ENCODE measurements at regions not wholly inside any gene's neighbourhood (a gene's known extent, or its start where the extent isn't known, plus 50 kb on each side); places are given as distances from the start of the nearest gene placed in this dataset.
"Not testable (repeated sequence)": the region's sequence is repeated elsewhere in the genome, so short reads cannot be mapped to it uniquely, and the experiment has no call there.

DNA sequence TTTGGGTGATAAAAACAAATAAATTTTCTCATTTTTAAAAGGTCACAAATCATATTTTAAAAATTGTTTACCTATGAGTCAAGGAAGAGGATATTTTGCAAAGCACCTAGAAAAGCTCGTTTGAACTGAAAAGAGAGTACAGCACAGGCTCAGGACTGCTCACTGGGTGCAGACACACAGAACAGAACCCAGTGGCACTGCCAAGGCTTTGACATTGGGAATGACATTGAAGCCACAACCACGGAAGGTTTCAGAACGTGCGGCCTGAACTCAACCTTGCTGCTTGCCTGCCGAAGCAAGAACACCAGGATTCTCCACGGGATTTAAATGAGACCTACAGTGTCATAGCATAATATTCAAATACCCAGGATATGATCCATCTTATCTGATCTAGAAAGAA is 597.1 kb upstream of the B3GAT1 start:
- DNase-seq, result no peak

DNA sequence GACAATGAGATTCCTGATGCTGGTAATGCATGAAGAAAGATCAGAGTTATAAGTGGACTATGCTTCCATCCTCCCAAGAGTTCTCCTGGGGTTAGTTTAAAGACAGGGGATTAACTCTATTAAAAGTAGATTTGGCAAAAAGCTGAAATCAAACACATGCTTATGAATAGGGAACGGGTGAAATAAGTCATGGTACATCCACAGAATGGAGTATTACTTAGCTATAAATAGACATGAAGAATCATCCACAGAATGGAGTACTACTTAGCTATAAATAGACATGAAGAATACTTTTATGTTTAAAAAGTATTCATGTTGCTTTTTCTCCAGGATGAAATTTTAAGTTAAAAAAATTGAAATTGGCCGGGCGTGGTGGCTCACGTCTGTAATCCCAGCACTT is 596.4 kb upstream of the B3GAT1 start:
- no peak for DNase-seq

DNA sequence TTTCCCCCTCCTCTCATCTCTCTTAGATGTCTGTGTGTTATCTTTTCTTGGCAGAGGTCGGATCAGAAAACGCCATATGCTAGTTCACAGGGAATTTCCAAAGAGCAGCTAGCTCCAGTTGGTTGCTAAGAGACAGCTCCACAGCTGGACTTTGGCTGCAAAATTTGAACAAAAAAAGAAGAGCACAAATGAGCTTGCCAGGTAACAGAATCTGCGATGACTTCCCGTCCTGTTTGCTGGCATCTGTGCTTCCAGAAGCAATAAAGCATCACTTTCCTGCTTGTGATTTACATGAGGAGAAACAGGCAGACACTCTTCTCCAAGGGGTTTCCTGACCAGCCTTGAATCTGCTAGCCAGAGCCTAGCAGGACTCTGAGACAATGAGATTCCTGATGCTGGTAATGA is 596.0 kb upstream of the B3GAT1 start:
- DNase-seq, result no peak

DNA sequence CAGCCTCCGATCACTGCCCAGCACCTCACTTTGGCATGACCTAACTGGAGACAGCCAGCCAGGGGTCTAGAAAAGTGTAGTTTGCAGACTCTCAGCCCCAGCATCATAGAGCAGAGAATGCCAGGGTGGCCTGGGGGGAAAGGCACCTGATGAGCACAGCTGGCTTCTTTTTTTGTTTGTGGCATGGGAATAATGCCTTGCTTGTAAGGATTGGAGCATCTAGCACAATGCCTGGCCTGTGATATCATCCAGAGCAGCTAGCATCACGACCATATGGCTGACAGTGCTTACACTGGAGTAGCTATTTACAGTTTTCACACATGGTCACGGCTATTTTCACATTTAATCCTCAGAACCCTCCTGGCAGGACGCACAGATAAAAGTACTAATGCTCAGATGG is 594.8 kb upstream of the B3GAT1 start:
- no peak for DNase-seq

DNA sequence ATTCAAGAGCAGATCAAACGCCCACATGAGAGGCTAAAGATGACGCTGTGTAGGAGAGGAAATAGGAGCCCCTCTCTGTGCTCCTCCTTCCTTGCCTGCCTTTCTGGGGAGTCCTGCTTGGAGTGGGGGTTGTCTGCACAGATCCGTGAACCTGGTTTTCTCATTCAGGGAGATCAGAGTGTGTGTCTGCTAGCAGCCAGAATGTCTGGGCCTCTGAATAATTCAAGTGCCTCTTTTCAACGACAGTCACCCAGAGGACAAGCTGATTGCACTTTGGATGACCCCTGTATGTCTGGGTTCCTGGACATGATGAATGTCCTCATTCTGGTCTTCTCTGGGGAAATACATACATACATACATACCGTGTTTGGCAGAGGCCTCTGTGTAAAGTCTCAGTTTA is 592.5 kb upstream of the B3GAT1 start:
- DNase-seq, result no peak

DNA sequence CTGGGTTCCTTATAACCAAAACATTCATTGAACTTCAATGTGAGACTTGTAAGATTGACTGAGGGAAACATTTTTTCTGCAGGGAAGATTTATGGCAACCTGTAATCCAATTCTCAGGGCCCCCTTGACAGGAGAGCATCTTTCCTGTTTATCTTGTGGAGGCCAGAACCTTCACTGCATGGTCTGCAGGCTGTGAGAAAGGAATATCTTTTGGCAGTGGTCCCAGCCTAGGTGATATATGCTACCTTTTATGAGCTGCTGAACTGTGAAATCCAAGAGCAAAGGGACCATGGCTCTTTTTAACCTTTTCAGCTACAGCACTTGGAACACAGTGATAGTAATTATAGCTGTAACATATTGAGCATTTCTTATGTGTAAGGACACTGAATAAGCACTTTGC is 590.2 kb upstream of the B3GAT1 start:
- DNase-seq, result no peak

DNA sequence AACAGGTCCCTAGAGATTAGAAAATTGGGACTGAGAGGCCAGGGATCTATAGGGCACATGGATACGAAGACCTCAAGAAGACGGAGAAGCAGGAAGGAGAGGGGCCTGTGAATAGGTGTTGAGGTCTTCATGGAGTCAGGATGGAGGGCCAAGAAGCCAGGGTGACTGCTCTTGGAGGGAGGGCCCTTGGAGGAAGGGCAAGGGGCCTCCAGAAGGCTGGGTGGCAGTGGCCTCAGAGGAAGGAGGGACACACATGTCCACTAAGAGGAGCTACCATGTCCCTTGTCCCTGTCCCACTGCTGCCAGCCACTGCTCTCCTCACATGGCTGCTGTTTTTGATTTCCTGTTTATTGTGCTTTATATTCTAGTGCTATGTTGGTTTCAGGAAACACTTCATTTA is 589.5 kb upstream of the B3GAT1 start:
- no peak for DNase-seq

DNA sequence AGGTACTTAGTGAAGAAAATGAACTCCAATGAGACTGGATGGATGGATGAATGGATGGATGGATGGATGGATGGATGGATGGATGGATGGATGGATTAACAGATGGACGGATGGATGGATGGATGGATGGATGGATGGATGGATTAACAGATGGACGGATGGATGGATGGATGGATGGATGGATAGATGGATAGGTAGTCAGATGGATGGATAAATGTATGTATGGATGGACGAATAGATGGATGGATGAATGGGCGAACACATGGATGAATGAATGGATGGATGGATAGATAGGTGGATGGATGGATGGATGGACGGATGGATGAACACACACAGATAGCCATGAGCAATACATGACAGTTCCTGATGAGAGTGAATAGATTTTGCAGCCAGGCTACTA is 589.0 kb upstream of the B3GAT1 start:
- not testable (repeated sequence) for DNase-seq

DNA sequence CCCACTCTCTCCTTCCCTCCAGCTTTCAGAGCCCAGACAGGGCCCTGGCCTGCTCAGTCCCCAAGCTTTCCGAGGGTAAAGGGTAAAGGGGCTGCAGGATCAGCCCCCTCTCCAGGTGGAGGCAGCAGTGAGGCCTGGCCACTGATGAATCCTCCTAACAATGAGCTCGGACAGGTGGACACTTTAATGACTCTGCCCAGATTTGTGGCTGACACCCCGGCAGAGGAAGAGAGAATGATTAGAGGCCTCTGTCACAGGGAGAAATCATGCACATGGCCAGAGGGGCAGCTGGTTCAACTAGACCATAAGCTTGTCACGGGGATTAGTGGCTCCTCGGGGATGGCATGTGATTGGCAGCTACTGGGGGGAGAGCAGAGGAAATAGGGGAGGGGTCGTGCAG is 587.5 kb upstream of the B3GAT1 start:
- no peak for DNase-seq

DNA sequence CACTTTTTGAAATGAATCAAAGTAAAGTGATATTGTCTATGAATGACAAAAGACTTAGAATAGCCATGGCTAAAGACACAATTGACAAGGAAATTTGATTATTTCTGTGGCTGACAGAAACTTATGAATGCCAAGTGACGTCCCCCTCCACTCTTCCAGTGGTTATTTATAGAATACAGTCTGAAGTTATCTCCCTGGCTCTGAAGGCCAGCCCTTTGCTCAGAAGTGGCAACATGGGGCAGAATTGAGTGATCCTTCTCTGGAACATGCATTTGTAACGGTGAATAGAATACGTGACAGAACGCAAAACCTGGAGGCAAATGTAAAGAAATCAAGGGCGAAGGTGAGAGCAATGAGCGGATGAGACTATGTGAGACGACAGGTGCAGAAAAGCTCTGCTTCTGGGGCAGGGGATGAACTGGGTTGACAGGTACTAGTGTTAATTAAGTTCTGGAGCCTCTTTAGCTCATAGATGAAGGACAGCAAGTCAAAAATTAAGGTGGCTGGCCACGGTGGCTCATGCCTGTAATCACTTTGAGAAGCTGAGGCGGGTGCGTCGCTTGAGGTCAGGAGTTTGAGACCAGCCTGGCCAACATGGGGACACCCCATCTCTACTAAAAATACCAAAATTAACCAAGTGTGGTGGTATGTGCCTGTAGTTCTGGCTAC is 585.7 kb upstream of the B3GAT1 start:
- DNase-seq, result no peak

DNA sequence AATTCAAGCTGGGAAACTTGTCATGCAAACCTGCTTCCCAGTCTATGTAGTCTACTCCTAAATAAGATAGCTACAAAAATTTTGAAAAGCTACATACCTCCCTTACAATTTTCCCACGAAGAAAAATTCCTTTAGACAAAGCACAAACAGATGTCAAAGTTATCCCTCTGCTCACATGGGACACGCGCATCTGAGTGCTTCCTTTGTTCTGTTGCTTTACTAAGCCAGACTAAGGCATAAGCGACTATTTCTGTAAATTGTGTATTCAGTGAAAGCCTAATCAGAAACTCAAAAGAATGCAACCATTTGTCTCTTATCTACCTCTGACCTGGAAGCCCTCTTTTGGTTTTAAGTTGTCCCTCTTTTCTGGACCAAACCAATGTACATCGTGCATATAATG is 583.7 kb upstream of the B3GAT1 start:
- DNase-seq, result no peak

DNA sequence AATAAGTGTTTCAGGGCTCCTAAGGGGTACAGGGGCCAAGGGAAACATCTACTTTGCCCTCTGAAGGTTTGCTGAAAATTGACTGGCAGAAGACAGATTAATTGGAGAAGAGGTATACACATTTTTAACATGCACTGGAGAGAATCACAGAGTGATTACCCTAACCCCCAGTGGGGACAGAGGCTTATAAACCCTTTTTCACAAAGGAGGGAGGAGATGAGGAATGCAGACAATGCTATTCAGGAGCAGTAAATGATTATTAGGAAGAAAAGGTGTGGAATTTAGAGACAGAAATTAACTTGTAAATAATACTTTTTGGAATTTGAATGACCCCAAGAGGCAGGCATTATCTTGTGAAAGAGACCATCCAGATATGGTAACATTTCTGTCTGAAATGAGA is 582.4 kb upstream of the B3GAT1 start:
- DNase-seq, result no peak

DNA sequence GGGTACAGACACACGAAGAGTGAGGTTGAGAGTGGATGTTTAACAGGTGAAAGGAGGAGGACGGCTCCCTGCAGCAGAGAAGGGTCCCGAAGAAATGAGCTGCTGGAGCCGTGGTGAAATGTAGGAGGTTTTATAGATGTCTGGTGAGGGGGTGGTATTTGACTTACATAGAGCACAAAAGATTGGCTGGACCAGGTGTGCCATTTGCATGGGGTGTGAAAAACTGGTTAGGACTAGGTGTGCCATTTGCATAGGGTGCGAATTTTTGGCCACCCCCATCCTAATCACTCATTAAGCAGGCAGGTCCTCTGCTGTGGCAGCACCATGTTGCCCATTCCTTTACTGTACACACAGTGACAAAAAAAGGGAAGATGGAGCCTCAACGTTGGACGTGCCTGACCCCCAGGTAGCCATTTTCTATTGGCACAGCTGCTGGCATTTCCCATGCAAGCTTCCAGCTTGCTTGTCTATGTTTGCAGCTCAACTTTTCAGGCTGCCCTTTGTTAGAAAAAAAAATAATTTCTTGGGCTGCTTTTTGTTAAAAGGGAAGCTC is 581.7 kb upstream of the B3GAT1 start:
- DNase-seq, result no peak

DNA sequence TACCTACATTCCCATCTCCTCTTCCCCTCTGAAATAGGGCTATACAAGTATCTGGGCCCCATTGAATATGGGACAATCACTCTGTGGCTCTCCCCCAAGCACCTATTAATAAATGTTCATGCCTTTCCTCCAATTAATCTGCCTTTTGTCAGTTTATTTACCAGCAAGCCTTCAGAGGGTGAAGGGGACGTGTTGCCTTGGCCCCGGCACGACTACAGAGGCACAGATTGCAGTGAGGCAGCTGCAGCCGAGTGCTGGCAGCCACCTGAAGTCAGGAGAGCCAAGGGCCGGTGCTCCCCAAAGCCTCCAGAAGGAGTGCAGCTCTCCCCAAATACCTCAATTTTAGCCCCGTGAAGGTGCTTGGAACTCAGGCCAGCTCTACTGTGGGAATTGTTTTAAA is 580.9 kb upstream of the B3GAT1 start:
- DNase-seq, result no peak

DNA sequence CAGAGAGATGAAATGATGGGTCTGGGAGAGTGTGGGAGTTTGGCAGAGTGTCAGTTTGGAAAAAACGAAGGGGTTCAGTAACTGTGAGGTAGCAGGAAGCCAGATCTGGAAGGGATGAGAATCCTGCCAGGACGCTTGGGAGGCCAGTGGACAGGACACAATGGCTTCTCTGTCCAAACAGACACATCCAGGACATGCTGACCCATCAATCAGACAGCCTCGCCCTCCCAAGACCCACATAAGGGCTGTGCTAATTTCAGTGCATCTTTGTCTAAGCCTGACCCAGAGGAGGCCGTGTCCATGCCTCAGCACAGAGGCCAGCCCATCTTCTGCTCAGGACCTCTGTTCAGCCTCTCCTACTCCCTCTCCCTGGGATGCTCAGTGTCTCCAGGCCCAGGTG is 576.5 kb upstream of the B3GAT1 start:
- DNase-seq, result no peak

DNA sequence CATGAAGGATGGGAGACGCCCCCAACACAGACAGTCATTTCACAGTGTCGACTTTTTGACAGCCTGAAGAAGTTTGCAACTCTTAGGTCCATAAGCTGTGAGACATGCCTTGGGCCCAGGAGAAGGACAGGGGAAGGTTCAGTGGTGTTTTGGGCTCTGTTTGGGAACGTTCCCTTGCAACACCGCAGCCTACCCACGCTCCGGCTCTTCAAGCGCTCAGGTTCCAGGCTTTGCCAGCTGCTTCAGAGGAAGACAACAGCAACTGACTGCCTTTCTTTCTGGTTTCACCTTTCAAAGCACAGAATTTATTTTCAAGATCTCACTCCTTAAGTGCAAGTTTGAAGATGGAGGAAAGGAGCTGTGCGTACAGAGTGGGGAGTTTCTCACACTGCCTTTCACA is 575.8 kb upstream of the B3GAT1 start:
- DNase-seq, result no peak

DNA sequence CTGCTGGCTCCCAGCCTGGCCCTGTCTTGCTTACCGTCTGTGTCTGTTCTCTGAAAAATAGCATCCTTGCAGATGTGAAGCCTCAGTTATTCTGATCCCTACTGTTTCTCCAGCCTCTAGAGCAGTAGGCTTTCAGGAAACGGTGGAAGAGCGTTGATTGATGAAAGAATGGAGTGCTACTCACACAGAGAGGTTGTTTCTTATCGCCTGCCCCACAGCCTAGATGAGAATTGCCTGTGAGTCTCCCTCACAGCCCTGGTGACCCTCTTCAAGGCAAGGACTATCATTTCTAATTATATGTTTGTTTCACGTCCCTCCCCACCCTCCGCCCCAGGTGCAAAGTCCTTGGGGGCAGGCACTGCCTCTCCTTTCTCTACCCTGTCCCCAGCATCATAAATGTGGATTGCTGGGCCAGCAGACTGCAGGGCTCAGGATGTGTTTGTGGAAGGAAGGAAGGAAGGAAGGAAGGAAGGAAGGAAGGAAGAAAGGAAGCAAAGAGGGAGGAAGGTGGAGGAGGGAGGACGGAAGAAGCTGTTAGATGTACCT is 575.3 kb upstream of the B3GAT1 start:
- DNase-seq, result no peak

DNA sequence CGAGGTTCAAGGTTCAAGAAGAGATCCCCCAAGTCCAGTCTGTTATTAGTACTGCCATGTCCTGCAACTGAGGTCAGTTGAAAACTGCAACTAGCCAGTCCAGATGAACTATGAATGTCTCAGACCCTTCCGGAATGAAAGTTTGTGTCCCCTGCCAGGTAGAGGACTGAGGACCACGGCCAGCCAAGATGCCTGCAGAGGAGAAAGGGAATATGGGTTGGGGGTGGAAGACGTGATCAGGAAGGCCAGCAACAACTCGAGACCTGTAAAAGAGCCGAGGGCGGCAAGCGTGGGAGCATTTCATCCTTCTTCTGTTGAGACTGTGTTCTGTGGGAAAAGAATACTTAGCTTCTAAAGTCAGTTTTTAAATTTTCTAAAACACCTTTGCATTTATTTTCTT is 572.4 kb upstream of the B3GAT1 start:
- no peak for DNase-seq

DNA sequence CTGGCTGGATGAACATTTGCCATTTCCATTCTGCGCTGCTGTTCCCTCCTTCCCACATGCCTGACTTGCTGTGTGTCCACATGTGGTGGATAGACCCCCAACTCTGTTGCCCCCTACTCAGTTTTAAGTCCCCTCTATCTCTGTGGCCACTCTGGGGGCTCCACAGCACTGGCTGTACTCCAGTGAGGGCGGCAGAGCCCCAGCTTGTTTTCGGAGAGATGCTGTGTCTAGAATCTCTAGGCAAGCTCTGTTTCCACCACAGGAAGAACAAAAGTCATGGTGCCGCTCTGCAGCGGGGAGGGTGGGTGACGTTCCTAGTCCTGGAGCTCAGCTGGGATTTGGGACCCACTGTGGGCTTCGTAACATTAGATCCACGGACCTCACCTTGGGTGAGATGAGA is 570.4 kb upstream of the B3GAT1 start:
- DNase-seq, result not testable (repeated sequence)

DNA sequence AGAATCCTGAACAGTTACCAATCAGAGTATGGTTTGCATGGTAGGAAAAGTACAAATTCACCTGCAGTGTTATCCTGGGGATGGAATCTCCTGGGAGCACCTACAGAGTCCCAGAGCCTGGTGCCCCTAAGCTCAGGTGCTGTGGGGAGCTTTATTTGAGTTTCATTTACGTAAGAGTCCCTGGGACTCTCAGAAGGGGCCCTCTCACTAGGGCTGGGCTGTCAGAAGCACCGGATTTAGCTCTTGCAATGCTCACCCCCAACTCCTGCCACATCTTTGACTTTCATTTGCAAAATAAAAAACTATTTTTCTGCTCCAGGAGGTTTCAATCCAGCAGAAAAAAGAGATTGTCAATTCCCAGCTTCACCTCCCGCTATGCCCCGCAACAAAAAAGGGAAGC is 569.8 kb upstream of the B3GAT1 start:
- DNase-seq, result no peak

DNA sequence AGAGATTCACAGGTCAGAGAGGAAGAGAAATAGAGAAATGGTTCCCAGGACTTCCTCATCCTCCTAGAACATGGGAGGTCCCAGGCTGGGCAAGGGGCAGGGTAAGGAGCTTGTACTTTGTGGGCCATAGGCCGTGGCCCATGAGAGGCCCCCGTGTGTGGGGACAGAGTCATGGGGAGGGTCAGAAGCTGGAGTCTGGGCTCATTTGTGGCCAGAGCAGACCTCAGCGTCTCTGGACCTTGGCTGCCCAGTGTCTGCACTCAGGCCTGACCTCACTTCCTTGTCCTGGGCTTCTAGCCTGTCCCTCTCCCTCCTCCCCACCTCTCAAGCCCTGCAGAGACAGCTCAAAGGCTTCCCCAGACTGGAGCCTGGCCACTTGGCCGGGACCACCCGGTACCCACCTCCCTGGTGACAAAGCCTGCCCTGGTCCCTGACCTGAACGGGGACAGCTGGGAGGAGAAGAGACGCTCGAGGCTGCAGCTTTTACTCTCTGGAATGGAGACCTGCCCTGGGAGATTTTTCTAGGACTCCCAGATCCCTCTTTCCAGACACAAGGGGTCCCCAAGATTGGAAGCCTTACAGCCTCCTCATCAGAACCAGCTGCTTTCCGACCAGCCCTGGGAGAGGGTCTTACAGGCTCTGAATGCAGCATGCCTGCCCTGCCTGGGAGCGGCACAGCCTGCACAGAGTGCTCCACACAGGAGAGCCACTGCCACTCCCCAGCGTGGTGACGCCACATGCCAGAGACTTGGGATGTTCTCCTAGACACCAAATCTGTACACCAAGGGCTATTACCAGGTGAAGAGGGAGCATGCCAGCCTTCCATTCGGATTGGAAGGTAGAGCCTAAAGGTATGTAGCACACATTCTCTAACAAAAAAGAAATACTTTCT is 569.0 kb upstream of the B3GAT1 start:
- DNase-seq, result no peak

DNA sequence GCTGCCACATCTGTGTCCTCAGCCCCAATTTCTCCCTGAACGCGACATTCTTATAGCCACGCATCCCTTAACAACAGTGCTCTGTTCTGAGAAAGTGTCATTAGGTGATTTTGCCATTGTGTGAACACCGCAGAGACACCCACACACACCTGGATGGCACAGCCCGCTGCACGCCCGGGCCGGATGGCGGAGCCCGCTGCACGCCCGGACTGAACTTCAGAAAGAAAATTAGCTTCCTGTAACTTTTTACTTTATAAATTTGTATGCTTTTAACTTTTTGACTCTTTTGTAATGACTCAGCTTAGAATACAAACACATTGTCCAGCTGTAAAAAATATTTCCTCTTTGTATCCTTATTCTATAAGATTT is 567.0 kb upstream of the B3GAT1 start:
- not testable (repeated sequence) for DNase-seq

DNA sequence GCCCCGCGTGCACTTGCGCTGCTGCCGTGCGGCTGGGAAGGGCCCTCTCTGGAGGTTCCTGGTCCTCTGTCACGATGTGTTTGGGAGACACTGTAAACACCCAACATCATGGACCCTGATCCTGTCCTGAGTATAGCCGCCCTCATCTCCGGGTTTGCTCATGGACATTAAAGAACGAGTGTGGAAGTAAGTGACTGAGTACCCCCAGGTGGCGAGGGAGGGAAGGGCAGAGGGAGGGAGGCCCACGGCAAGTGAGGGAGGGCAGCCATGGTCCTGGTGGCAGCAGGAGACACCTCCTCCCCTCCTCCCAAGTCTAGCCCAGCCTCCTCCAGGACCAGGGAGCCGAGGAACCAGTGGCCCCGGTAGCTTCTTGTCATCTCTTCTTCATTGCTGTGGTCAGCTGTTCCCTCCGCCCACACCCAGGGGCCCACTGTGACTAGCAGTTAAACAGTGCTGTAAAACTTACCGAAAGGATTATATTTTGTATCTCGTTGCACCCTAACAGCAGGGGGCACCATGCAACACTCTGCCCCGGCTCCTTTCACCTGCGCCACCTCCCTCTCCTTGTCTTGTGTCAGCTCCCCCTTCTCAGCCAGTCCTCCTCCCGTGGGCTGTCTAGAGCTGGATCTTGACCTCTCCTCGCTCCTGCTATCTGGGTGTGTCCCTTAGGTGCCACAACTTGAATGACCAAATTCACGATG is 566.5 kb upstream of the B3GAT1 start:
- no peak for DNase-seq

DNA sequence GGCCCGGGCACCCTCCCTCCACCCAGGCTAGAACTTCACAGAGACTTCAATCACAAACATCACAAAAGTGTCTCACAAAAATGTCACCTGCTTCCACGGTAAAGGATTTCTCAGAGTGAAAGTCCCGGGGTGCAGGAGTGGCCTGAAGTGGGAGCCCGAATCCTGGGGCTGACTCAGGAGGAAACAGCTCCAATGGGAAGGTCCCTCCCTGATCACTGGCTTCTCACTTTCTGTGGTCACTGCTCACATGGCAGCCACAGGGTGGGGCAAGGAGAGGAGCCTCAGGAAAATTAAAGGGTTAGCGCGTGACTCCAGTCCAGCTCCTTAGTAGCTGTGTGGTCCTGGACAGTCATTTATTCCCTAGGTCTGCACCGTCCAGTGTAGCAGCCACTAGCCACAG is 564.5 kb upstream of the B3GAT1 start:
- DNase-seq, result no peak

Data from stimulated activated naive CD4-positive, alpha-beta T cell (primary cell).